Mucosa of descending colon (tissue), 3 donors: ENCODE measurements at regions not wholly inside any gene's neighbourhood (a gene's known extent, or its start where the extent isn't known, plus 50 kb on each side); places are given as distances from the start of the nearest gene placed in this dataset.

ENCODE experiments used
- ATAC-seq: fragments of 200-7000 bp; cut with Tn5 transposase; one replicate; pipeline ENCODE4 v1.9.1; 2020; ENCODE audit warnings: mild to moderate bottlenecking, moderate library complexity
- DNase-seq, 3 donors: peaks; one replicate each; pipeline ENCODE4 v3.0.0-alpha.2; 2020
- H3K36me3 ChIP-seq: fragments of 200-600 bp; one replicate; pipeline ENCODE4 v1.8.0; 2021; ENCODE audit warnings: low read depth, mild to moderate bottlenecking
- H3K4me1 ChIP-seq: fragments of 200-600 bp; one replicate; pipeline ENCODE4 v1.8.0; 2021; ENCODE audit warnings: low read depth, mild to moderate bottlenecking
- H3K4me3 ChIP-seq: fragments of 200-600 bp; one replicate; pipeline ENCODE4 v1.8.0; 2021; ENCODE audit warnings: mild to moderate bottlenecking
- H3K9me3 ChIP-seq: fragments of 200-600 bp; one replicate; pipeline ENCODE4 v1.8.0; 2021; ENCODE audit warnings: mild to moderate bottlenecking
- CTCF ChIP-seq: fragments of 200-600 bp; IDR thresholded peaks from one replicate; pipeline ENCODE4 v1.8.0; 2022; ENCODE audit warnings: antibody characterized with exemption, mild to moderate bottlenecking
- intact Hi-C, 2 donors: fragments of 100-400 bp; cut with DNase I in 1 of 2; cut with micrococcal nuclease in 1 of 2; formaldehyde crosslinking; loops; one replicate each; pipeline versions ENCODE4 v1.11.0 to v1.11.1; 2022; cut with DNase I, micrococcal nuclease
- donor health status: DM: no; HTN: no; CAD: no; lungs with moderate emphysema.
- donor health status: DM: no; HTN: no; CAD: no.
- donor health status: DM: no; HTN: yes; CAD: no.

- H3K4me3 ChIP-seq, result no peak overlapping the region
- intact Hi-C loops, result no loop called here
- no peak for TF ChIP-seq CTCF
- no peaks in the 10 kb centered on the region for H3K36me3 ChIP-seq
- H3K4me1 ChIP-seq, result no peaks in the 10 kb centered on the region
- no peak for ATAC-seq
- DNase-seq, result no peak
- no peaks in the 10 kb centered on the region for H3K9me3 ChIP-seq
Measured at GRCh38 chr5:107254214-107254901, 416.4 kb downstream of the EFNA5 start.

DNA sequence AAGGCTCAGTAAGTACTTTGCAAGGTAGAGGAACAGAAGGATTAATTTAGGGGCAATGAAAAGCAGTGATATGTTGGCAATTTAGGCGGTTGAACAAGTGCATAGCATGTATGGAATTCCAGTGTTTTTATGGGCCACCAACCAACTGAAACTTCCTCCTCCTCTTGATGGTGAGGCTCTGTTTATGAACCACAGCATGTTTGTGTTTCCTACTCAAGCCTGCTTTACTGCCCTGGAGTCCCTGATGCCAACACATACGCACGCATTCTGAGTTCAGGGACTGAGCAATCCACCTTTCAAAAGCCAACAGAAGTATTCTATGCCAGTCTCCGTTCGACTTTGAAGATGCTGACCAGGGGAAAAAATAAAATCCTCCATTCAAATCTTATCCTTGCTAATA is 417.5 kb downstream of the EFNA5 start:
- intact Hi-C loops, result no loop called here
- no peak for ATAC-seq

DNA sequence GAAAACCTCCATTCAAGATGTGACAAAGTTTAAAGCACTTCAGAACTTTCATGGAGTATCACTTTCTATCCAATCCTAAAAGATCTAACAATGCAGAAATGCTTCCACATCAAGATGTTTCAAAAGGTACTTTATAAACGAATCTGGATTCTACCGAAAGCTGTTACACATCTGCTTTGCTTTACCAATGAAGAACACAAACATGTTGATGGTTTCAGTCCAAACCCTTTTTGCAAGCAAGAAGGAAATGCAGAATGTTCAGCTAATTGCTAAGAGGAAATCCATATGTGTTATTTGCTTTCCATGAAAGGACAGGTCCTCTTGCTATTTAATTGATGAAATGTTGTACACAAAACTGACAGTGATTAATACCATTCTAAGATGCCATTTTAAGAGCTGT is 419.6 kb downstream of the EFNA5 start:
- Histone ChIP-seq H3K4me3 (no peak overlapping the region), H3K9me3 (no peaks in the 10 kb centered on the region), H3K36me3 (no peaks in the 10 kb centered on the region), H3K4me1 (no peaks in the 10 kb centered on the region)
- intact Hi-C loops, result no loop called here
- ATAC-seq, result no peak
- TF ChIP-seq CTCF, result no peak
- no peak for DNase-seq

More for the DNA sequence above, 417.5 kb downstream of the EFNA5 start:
- no peak overlapping the region for H3K4me3 ChIP-seq
- no peaks in the 10 kb centered on the region for H3K36me3 ChIP-seq
- no peak for TF ChIP-seq CTCF
- H3K9me3 ChIP-seq, result no peaks in the 10 kb centered on the region
- DNase-seq, result no peak
- no peaks in the 10 kb centered on the region for H3K4me1 ChIP-seq

DNA sequence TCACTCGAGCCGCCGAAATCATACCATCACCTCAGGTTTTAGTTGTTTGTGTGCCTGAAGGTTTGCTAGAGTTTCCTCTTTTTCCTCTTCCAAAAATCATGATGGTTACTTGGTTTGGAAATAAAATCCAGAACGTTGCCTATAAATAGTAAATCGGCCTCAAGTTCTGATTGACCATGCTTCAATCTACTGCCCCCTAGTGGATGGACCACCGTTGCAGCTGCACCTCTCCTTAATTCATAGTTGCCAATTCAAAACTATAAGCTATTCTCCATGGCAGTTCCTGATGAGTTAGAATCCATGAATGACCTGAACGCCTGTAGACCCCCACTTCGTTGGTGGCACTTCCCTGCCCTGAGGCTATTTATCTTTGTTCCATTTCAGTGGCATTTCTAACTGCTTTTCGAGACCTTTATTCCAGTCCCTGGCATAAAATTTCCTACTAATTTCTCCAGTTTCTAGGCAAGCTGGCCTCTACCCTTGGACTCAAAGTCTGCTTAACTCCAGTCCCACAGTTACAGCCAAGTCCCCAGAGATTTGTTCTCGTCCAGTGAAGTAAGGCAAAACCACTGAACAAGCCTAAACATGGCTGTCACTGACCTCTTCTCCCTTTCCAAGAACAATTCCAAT is 422.6 kb downstream of the EFNA5 start:
- DNase-seq (peak in 2 of 3 donors; percentile 35 to 85), ATAC-seq (peak; percentile 53)
- Histone ChIP-seq H3K4me3 (no peak overlapping the region), H3K9me3 (no peaks in the 10 kb centered on the region), H3K36me3 (no peaks in the 10 kb centered on the region), H3K4me1 (no peaks in the 10 kb centered on the region)
- TF ChIP-seq CTCF, result peak; percentile 50
- intact Hi-C loops, result no loop called here

- intact Hi-C loops, result no loop called here
Measured at GRCh38 chr5:107247427-107247826, 423.3 kb downstream of the EFNA5 start.

More at GRCh38 chr5:107247427-107247826, 423.3 kb downstream of the EFNA5 start:
- TF ChIP-seq CTCF, result no peak
- Histone ChIP-seq H3K36me3 (no peaks in the 10 kb centered on the region), H3K4me3 (no peak overlapping the region), H3K4me1 (no peaks in the 10 kb centered on the region), H3K9me3 (no peaks in the 10 kb centered on the region)
- ATAC-seq (no peak), DNase-seq (no peak)
